Activated T-cell treated with anti-CD3 and anti-CD28 coated beads, Interleukin-2, amount 50 U/mL, for 4 hours (primary cell): ENCODE measurements at regions not wholly inside any gene's neighbourhood (a gene's known extent, or its start where the extent isn't known, plus 50 kb on each side); places are given as distances from the start of the nearest gene placed in this dataset.

Experiments used
- ATAC-seq, 2 donors: fragments of 200-7000 bp; cut with Tn5 transposase; one replicate each; pipeline ENCODE4 v1.10.0; 2021
- DNase-seq: peaks from one replicate; pipeline ENCODE4 v3.0.0-alpha.2; 2020
- H3K27me3 Mint-ChIP-seq: one replicate; pipeline ENCODE4 v1.8.0; 2021; ENCODE audit warnings: low read depth, mixed read lengths
- H3K36me3 Mint-ChIP-seq: one replicate; pipeline ENCODE4 v1.8.0; 2022; ENCODE audit warnings: mixed read lengths; ENCODE audit not compliant: insufficient read depth
- H3K4me1 Mint-ChIP-seq: one replicate; pipeline ENCODE4 v1.8.0; 2021; ENCODE audit warnings: low read depth, mixed read lengths
- H3K4me3 Mint-ChIP-seq: one replicate; pipeline ENCODE4 v1.8.0; 2021; ENCODE audit warnings: mild to moderate bottlenecking, moderate library complexity, mixed read lengths
- H3K9me3 Mint-ChIP-seq: one replicate; pipeline ENCODE4 v1.8.0; 2021; ENCODE audit warnings: mixed read lengths

DNA sequence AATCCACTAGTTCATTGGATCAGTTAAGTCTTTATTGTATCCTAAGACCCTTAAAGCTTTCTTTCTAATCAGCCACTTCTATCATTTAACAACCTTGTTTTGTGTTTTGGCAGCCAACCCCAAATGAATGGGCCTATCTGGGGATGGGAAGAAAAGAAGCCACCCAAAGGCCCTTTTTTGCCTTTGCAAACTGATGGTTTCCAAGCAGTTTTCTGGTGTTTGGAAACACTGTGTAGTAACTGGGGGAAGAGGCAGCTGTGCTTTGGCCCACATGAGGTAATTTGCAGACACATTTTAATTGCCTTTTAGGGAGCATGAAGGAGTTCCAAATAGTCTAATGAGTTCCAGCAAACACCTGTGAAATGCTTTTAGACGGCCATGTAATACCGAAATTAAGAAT lies 1751.3 kb upstream of the WWC1 start:
- peaks cover 12% of the 10 kb centered on the region for H3K9me3 Mint-ChIP-seq
- H3K4me3 Mint-ChIP-seq = no peak overlapping the region
- no peaks in the 10 kb centered on the region for H3K4me1 Mint-ChIP-seq
- DNase-seq (no peak), ATAC-seq (no peak)
- no peaks in the 10 kb centered on the region for H3K36me3 Mint-ChIP-seq
- no peaks in the 10 kb centered on the region for H3K27me3 Mint-ChIP-seq

DNA sequence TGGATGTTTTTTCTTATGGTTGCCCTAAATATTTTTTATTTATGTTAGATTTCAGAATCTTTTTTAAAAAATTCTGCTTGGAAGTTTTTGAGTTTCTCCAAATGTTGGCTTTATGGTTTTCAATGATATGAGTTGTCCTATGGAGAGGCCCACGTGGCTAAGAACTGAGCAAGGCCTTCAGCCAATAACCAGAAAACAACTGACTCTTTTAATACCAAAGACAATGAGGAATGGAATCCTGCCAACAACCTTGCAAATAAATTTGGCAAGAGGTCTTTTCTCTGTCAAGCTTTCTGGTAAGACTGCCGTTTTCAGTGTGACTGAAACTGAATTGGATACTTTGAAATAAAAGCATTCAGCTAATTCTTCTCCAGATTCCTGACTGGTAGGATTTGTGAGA lies 1740.1 kb upstream of the WWC1 start:
- H3K4me1 Mint-ChIP-seq = no peaks in the 10 kb centered on the region
- no peak for ATAC-seq
- peaks cover 10% of the 10 kb centered on the region for H3K9me3 Mint-ChIP-seq
- no peak for DNase-seq
- H3K36me3 Mint-ChIP-seq = no peaks in the 10 kb centered on the region
- H3K4me3 Mint-ChIP-seq = no peak overlapping the region
- no peaks in the 10 kb centered on the region for H3K27me3 Mint-ChIP-seq

DNA sequence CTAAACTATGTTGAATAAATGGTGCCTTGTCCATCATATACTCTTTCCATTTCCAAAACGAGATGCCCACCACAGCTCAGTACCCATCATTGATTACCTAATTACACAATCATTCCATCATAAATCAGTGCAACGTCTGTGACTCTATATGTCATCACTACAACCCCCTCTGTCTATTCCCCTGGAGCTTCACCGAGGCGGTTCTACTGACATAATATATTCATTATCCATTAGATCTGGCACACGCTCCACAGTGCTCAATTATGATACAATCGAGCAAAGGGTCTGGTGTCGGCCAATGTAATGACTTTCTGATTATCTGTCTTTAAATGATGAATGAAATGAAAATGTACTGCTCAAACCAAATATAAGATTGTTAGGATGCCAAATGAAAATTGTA lies 1737.7 kb upstream of the WWC1 start:
- Mint-ChIP-seq H3K4me1 (no peaks in the 10 kb centered on the region), H3K9me3 (peaks cover 9% of the 10 kb centered on the region), H3K36me3 (no peaks in the 10 kb centered on the region), H3K4me3 (no peak overlapping the region), H3K27me3 (no peaks in the 10 kb centered on the region)
- no peak for DNase-seq
- no peak for ATAC-seq

DNA sequence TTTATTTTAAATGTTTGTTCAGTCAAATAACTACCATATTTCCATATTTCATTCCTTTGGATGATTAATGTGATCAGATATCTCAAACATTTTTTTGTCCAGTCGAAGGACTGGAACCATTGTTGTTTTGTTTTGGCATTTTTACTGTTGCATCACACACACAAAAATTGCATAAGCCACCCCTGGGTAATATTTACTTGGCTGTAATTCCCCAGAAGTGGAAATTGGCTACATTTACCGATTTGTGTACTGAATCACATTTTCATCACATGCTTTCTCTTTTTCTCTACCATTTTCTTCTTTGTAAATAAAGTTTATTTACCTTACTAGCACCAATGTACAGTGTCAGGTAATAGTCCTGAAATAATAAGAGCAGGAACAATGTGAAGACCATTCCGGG lies 1729.7 kb upstream of the WWC1 start:
- peaks cover 17% of the 10 kb centered on the region for H3K9me3 Mint-ChIP-seq
- no peak for DNase-seq
- H3K4me3 Mint-ChIP-seq = no peak overlapping the region
- no peaks in the 10 kb centered on the region for H3K36me3 Mint-ChIP-seq
- no peaks in the 10 kb centered on the region for H3K4me1 Mint-ChIP-seq
- no peaks in the 10 kb centered on the region for H3K27me3 Mint-ChIP-seq
- ATAC-seq = no peak

DNA sequence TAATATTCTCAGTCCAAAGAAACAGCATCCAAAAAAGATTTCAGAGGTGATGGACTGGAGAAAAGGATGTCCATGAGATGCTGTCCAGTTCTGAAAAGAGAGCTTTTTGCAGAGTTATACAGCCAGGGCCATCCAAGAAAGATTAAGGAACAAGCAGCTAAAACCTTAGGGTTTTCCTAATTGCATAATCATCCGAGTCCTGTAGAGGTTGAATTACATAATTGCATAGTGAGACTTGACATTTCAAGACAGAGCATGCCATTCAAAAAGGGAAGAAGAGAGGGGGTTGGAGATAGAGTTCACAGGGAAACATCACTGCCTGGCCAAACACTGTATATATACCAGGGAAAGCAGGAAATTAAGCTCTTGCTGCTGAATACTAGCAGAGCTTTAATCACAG lies 1729.2 kb upstream of the WWC1 start:
- no peak overlapping the region for H3K4me3 Mint-ChIP-seq
- H3K4me1 Mint-ChIP-seq = no peaks in the 10 kb centered on the region
- H3K9me3 Mint-ChIP-seq = peaks cover 17% of the 10 kb centered on the region
- no peaks in the 10 kb centered on the region for H3K36me3 Mint-ChIP-seq
- DNase-seq = no peak
- H3K27me3 Mint-ChIP-seq = no peaks in the 10 kb centered on the region
- no peak for ATAC-seq

DNA sequence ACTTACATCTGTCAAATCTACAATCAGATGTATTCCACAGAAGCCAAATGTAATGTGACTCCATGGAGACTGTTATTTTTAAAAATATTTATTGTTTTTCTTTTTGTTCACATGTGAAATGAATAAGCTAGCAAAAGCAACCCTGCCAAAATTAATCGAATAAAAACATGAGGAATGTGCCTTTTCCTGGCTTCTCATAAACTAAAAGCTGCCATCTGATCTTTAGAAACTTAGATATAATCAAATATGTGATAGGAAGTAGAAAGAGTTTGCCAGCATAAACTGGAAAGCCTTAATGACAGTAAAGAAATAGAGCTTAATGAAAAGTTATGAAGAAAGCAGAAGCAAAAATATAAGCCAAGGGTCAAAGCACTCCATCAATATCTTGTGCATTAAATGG lies 1724.7 kb upstream of the WWC1 start:
- ATAC-seq = no peak
- no peaks in the 10 kb centered on the region for H3K27me3 Mint-ChIP-seq
- no peak overlapping the region for H3K4me3 Mint-ChIP-seq
- H3K36me3 Mint-ChIP-seq = no peaks in the 10 kb centered on the region
- no peaks in the 10 kb centered on the region for H3K4me1 Mint-ChIP-seq
- DNase-seq = no peak
- H3K9me3 Mint-ChIP-seq = peaks cover 14% of the 10 kb centered on the region

DNA sequence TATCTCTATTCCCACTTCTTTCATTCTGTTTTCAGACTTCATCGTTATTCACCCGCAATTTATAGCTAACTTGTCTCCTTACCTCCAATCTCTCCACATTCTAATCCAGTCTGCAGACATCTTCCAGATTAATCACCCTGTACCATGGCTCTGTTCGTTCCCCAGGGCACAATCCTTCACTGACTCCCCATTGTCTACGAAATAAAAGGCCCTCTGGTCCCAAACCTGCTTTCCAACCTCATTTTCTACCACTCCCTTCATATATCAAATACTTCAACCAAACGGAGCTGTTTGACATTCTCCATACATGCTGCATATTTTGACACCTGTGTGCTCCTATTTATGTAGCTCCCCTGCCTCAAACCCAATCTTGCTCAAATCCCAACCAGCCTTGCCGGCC lies 1720.6 kb upstream of the WWC1 start:
- DNase-seq (no peak), ATAC-seq (no peak)
- Mint-ChIP-seq H3K4me1 (no peaks in the 10 kb centered on the region), H3K4me3 (no peak overlapping the region), H3K36me3 (no peaks in the 10 kb centered on the region), H3K9me3 (peaks cover 17% of the 10 kb centered on the region), H3K27me3 (no peaks in the 10 kb centered on the region)

DNA sequence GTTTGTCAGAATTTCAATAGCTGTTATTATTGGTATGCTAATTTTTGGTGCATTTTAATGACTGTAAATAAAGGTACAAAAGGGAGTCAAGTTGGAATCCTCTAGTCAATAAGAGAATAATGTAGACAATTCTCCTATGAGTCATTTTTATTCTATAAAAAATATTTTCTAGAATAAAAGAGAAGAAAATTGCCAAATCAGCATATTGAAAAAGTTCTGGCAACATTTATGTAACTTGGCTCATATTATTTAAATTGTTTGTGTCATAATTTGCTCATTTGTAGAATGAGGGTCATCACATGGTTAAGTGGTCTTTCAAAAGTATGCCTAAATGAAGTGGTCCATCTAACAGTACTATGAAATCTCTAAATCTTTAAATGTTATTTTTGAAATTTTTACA lies 1719.8 kb upstream of the WWC1 start:
- Mint-ChIP-seq H3K9me3 (peaks cover 17% of the 10 kb centered on the region), H3K4me3 (no peak overlapping the region), H3K4me1 (no peaks in the 10 kb centered on the region), H3K36me3 (no peaks in the 10 kb centered on the region), H3K27me3 (no peaks in the 10 kb centered on the region)
- no peak for ATAC-seq
- DNase-seq = no peak

DNA sequence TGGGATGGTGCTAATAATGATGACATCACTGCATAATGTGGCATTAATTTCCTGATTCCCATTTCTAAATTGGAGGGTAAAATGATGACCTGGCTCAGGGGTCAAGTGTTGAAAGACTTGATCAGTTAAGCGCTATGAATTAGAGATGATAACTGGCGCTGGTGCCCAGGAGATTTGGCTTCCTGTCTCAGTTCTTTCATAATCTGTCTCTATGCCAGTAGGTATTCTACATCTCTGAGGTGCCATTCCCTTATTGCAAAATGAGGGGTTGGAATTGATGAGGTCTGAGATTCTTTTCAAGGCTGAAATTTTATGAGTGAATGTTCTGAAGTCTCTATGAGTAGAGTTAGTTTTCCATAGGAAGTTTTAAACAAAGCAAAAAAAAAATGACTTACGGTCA lies 1715.1 kb upstream of the WWC1 start:
- Mint-ChIP-seq H3K4me1 (no peaks in the 10 kb centered on the region), H3K9me3 (peaks cover 11% of the 10 kb centered on the region), H3K36me3 (no peaks in the 10 kb centered on the region), H3K27me3 (no peaks in the 10 kb centered on the region), H3K4me3 (no peak overlapping the region)
- DNase-seq (no peak), ATAC-seq (no peak)

DNA sequence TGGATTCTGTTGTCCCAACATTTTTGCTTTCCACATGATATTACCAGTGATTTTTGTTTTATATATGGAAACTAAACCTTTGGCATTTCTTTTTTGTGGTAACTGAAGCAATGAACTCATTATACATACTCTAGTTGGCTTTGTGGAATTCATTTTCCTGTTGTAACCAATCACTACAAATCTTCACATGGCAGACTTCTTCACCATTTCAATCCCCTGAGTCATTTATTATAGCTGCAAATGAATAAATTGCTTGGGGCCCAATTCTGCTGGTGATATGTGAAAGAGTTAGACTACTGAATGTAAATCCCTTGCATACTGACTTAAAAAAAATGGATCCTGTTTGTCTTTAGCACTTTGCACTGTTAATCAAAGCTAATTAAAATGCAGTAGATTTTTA lies 1709.6 kb upstream of the WWC1 start:
- DNase-seq = no peak
- no peaks in the 10 kb centered on the region for H3K36me3 Mint-ChIP-seq
- peaks cover 8% of the 10 kb centered on the region for H3K9me3 Mint-ChIP-seq
- no peaks in the 10 kb centered on the region for H3K27me3 Mint-ChIP-seq
- no peak for ATAC-seq
- no peaks in the 10 kb centered on the region for H3K4me1 Mint-ChIP-seq
- H3K4me3 Mint-ChIP-seq = no peak overlapping the region

DNA sequence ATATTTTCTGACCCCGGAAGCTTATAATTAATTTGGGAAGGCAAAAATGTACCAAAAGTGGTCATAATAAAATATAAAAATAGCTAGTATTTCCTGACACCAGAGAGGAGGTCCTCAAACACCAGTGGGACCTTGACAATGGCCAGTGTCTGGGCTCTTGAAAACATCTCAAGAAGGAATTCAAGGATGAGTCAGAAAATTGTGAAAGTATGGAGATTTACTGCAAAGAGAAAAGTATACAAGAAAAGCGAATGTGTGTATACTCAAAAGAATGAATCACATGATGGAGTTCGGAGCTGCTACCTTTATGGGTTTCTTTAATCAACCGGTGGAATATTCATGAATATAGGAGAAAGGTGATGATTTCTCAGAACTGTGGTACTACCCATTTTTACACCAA lies 1709.0 kb upstream of the WWC1 start:
- Mint-ChIP-seq H3K4me1 (no peaks in the 10 kb centered on the region), H3K36me3 (no peaks in the 10 kb centered on the region), H3K9me3 (peaks cover 11% of the 10 kb centered on the region), H3K4me3 (no peak overlapping the region), H3K27me3 (no peaks in the 10 kb centered on the region)
- no peak for ATAC-seq
- DNase-seq = no peak

DNA sequence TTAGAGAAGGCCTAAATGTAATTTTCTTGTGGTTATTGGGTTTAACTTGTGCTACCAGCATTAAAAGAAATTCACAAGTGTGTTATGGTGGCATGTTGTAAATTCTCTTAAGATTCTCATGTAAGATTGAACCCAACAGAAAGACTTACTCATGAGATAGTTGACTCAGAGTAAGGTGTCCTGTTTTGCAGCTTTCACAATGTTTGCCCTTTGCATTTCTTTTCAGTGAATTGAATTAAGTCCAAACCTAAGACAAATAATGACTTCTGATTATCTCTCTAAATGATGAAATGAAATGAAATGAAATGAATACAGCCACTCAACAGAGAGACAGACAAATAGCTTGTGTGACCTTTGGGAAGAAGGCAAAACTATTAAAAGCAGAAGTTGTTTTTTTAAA lies 1696.9 kb upstream of the WWC1 start:
- Mint-ChIP-seq H3K36me3 (no peaks in the 10 kb centered on the region), H3K4me1 (no peaks in the 10 kb centered on the region), H3K27me3 (no peaks in the 10 kb centered on the region), H3K4me3 (no peak overlapping the region), H3K9me3 (peaks cover 28% of the 10 kb centered on the region)
- no peak for ATAC-seq
- no peak for DNase-seq

DNA sequence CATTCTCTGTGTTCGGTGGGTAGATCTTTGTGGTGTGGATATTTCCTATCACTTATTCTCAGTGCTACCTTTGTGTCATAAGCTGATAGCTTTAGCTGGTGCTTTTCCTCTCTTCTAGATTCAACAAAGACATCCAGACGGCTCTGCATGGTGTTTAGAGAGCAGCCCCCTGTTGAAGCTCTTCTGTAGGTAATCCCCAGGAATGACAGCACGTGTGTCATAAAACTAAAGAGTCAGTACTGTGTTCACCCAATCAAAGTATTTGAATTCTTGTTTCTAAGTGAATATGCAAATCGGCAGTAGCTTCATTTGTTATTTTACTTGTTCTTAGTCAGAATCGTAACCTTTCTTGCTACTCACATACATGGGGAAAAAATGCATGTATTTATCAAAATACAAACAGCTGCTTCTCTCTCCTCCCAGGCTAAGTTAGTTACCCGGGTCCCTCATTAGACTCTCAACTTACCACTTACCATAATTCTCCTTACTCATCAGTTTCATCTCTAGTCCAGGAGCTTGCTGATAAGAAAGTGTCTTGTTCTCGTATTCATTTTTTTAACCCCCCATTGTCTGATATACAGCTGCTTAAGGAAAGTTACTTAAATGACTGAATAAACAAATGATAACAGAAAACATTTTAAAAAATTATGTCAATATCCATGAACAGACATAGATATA lies 1696.0 kb upstream of the WWC1 start:
- Mint-ChIP-seq H3K27me3 (no peaks in the 10 kb centered on the region), H3K4me3 (no peak overlapping the region), H3K4me1 (no peaks in the 10 kb centered on the region), H3K36me3 (no peaks in the 10 kb centered on the region), H3K9me3 (peaks cover 27% of the 10 kb centered on the region)
- ATAC-seq = no peak
- no peak for DNase-seq

DNA sequence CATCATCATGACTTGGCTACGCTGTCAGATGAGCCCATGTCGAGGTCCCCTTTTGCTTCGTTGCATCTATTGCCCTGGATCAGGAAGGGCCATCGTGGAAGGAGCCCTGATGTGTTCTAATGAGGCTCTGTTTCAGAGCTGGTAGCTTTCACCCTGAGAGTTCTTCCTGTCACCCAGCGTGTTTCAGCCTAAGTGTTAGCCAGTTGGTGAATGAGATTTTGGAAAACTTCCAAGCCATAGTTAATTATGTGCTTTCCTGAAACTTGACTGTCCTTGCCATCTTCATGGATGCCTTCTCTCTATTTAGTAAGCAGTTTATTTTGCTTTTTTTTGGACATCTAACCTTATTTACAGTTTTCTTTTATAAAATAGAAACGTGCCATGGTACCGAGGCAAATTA lies 1695.4 kb upstream of the WWC1 start:
- peaks cover 27% of the 10 kb centered on the region for H3K9me3 Mint-ChIP-seq
- no peaks in the 10 kb centered on the region for H3K36me3 Mint-ChIP-seq
- H3K4me1 Mint-ChIP-seq = no peaks in the 10 kb centered on the region
- DNase-seq (no peak), ATAC-seq (no peak)
- no peaks in the 10 kb centered on the region for H3K27me3 Mint-ChIP-seq
- no peak overlapping the region for H3K4me3 Mint-ChIP-seq

DNA sequence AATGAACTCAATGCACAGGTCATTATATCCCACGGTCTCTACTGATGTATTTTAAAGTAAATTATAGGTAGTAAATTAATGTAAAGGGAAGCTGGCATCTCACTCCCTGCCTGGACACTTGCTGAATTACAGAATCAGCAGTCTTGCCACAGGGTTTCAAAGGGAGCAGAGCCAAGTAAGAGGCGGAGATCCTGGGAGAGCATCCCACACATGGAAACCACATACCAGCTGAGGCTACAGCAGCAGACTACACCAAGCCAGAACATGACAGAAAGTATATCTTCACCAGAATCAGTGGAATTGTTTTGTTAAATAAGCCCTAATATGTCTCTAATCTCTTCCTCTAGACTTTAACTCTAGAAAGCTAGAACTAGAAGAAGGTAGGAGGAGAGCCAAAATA lies 1689.2 kb upstream of the WWC1 start:
- Mint-ChIP-seq H3K36me3 (no peaks in the 10 kb centered on the region), H3K4me1 (no peaks in the 10 kb centered on the region), H3K27me3 (no peaks in the 10 kb centered on the region), H3K9me3 (peaks cover 23% of the 10 kb centered on the region), H3K4me3 (no peak overlapping the region)
- no peak for ATAC-seq
- no peak for DNase-seq

DNA sequence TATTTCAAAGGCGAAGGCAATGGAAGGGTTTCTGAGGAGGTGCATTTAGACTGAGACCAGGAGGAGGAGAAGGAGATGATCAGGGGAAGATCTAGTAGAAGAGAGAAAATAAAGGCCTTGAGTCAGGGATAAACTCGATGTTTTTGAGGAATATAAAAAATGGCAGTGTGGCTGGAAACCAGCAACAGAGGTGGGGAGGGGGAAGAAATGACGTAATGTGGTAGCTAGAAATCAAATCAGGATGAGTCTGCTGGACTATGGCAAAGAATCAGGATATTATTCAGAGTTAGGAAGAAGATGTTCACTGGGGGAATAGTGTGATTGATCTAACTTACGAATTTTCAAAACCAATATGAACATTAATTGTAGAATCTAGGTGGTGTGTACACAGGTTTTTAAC lies 1673.9 kb upstream of the WWC1 start:
- Mint-ChIP-seq H3K9me3 (peaks cover 28% of the 10 kb centered on the region), H3K27me3 (no peaks in the 10 kb centered on the region), H3K4me1 (no peaks in the 10 kb centered on the region), H3K4me3 (no peak overlapping the region), H3K36me3 (no peaks in the 10 kb centered on the region)
- no peak for ATAC-seq
- DNase-seq = no peak
